ENCODE measurements at regions not wholly inside any gene's neighbourhood (a gene's known extent, or its start where the extent isn't known, plus 50 kb on each side); places are given as distances from the start of the nearest gene placed in this dataset.

DNA sequence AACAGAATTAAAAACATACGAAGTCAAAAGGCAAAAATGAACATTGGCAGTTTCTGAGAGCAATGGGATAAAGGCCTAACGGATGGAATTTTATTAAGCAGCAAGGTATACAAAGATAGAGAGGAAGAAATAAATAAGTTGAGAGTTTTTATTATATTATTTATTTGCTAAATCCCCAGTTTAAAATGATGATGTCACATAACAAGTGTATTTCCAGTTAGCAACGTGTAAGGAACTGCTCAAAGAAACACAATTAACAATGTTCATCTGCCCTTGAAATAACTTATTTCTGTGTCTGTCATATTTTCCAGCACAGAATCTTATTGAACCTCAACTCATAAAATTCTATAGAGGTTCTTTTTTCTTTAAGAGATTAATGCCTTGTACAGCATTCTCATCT, 108.6 kb upstream of the TMEM106B start:
- H3K4me3 Mint-ChIP-seq = no peak overlapping the region
- H3K36me3 Mint-ChIP-seq = no peaks in the 10 kb centered on the region
- H3K4me1 Mint-ChIP-seq = no peaks in the 10 kb centered on the region
- H3K27ac Mint-ChIP-seq = no peak overlapping the region
- no peak for DNase-seq
- H3K27me3 Mint-ChIP-seq (ENCODE audit: low read depth in 3 of 3) = peaks cover 3 to 6% (median 4%) of the 10 kb centered on the region in 3 donors
- peaks cover 0 to 6% (median 0%) of the 10 kb centered on the region in 6 donors for H3K9me3 Mint-ChIP-seq

DNA sequence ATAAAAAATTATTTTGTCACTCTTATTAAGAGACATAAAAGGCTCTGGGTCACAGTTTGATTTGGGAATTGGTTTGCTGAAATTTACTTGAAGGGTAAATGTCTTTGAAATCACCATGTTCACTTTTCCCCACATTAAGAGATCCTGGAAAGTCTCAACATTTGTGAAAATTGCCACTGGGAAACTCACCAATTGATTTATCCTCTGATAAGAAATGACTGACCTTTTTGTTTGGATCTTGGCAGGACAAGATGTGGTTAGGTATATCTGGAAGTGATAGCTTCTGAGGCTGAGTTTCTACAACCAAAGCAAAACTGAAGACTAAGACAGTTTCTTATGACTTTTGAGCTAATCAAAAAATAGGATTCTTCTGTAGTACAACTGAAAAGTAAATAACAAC, 107.1 kb upstream of the TMEM106B start:
- no peaks in the 10 kb centered on the region for H3K4me1 Mint-ChIP-seq
- no peaks in the 10 kb centered on the region for H3K36me3 Mint-ChIP-seq
- no peak overlapping the region for H3K27ac Mint-ChIP-seq
- DNase-seq = no peak
- H3K9me3 Mint-ChIP-seq = peaks cover 0 to 4% (median 0%) of the 10 kb centered on the region in 6 donors
- peaks cover 3 to 9% (median 4%) of the 10 kb centered on the region in 3 donors for H3K27me3 Mint-ChIP-seq (ENCODE audit: low read depth in 3 of 3)
- no peak overlapping the region for H3K4me3 Mint-ChIP-seq

DNA sequence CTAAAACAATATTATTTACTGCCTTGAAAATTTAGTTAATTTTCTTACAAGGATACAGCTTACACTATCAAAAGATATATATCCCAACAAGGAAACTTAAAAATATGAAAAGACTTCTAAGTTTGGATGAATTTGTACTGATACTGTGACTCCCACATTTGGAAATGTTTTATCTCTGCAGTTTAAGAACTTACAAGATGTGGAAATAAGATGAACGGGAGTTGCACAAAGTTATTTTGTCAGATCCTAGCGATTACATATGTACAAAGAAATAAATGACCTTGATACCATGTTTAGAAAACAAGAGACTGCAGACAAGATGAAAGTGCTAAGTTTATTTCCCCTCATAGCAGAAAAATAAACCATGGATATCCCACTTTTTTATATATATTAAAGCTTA, 103.7 kb upstream of the TMEM106B start:
- H3K27ac Mint-ChIP-seq = no peak overlapping the region
- no peak for DNase-seq

DNA sequence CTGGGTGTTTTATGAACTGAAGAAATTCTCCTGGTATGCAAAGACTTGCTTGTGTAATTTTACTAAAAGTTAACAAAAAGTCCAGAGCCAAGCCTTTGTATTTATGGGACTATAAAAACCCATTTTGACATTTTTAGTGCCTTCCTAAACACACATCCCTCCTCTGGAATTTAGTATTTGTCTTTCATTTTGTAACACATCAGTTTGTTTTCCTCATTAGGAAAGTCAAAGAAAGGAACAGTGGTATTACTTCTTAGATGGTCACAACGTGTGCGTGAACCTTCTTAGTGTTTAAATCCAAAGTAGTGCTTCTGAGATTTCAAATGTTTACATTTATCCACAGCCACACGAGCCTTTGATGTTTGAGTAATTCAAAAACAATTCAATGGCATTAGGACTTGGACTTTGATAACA, 103.2 kb upstream of the TMEM106B start:
- DNase-seq = no peak
- Mint-ChIP-seq H3K36me3 (no peaks in the 10 kb centered on the region), H3K4me1 (no peaks in the 10 kb centered on the region), H3K4me3 (no peak overlapping the region), H3K9me3 (peaks cover 0 to 1% (median 0%) of the 10 kb centered on the region in 6 donors), H3K27ac (no peak overlapping the region), H3K27me3 (ENCODE audit: low read depth in 3 of 3) (peaks cover 4 to 16% (median 15%) of the 10 kb centered on the region in 3 donors)

More for the DNA sequence above, 103.7 kb upstream of the TMEM106B start:
- Mint-ChIP-seq H3K4me1 (no peaks in the 10 kb centered on the region), H3K36me3 (no peaks in the 10 kb centered on the region), H3K27me3 (ENCODE audit: low read depth in 3 of 3) (peaks cover 4 to 15% (median 13%) of the 10 kb centered on the region in 3 donors), H3K9me3 (peaks cover 0 to 2% (median 0%) of the 10 kb centered on the region in 6 donors), H3K4me3 (no peak overlapping the region)

DNA sequence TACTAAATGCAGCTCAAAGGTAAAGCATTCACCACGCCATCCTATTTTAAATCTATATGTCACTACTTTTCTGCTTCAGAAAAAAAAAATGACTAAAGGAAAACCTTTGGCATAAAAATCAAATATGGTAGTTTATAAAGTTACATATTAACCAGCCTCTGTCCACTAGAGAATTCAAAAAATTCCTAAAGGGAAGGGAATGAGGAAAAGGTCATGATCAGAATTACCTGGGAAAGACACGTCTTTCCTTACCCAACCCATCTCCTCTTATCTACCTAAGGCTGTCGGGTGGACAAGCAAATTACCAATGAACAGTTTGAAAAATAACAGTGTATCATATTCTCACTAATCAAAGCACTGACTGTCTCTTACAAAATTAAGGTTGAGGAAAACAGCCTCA, 100.7 kb upstream of the TMEM106B start:
- no peaks in the 10 kb centered on the region for H3K4me1 Mint-ChIP-seq
- H3K27me3 Mint-ChIP-seq (ENCODE audit: low read depth in 3 of 3) = peaks cover 6 to 13% (median 11%) of the 10 kb centered on the region in 3 donors
- no peaks in the 10 kb centered on the region for H3K9me3 Mint-ChIP-seq
- no peak for DNase-seq
- H3K36me3 Mint-ChIP-seq = no peaks in the 10 kb centered on the region
- no peak overlapping the region for H3K27ac Mint-ChIP-seq
- H3K4me3 Mint-ChIP-seq = no peak overlapping the region

DNA sequence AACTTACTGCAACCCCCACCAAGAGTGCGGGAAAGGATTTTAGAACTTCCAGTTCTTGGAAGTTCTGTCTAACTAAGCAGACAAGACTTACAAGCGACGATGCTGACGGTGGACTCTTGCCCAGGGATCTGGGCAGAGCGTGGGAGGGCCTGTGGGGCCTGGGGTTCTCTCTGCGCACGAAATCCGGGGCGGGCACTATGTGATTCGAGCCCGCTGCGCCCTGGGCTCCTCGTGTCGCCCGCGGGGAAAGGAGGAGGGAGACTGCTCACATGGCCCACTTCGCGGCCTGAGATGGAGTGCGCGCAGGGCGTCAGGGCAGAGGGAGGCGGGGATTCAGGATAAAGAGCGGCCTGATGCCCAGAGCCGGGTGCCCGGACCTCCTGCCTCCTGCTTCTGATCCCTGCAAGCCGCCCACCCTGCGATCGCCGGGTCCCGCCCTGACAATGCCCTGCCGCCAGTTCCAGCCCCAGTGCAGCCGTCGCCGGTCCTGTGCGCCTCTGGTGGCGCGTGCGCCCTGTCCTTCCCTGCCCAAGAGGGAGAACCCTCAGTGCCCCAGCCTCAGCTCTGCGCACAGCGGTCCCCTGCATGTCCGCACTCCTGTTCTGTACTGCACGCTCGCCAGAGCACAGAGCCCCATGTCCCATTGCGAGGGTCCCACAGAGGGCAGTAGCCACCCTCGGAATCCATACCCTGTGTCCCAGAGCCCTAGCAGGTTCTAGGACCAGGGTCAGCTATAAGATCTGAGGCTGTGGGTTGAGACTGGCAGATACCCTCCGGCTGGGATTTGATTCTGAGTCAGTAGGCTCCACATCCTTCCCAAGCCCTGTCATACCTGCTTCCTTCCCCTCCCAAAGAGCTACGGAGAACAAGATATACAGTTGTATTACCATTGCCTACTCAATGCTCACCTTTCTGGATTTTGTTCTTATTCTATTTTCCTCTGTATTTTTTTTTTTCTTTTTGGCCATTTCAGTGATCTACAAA, 99.4 kb upstream of the TMEM106B start:
- H3K36me3 Mint-ChIP-seq = no peaks in the 10 kb centered on the region
- no peak overlapping the region for H3K4me3 Mint-ChIP-seq
- peaks cover 8 to 13% (median 11%) of the 10 kb centered on the region in 3 donors for H3K27me3 Mint-ChIP-seq (ENCODE audit: low read depth in 3 of 3)
- DNase-seq = no peak
- no peaks in the 10 kb centered on the region for H3K4me1 Mint-ChIP-seq
- H3K9me3 Mint-ChIP-seq = no peaks in the 10 kb centered on the region
- no peak overlapping the region for H3K27ac Mint-ChIP-seq

DNA sequence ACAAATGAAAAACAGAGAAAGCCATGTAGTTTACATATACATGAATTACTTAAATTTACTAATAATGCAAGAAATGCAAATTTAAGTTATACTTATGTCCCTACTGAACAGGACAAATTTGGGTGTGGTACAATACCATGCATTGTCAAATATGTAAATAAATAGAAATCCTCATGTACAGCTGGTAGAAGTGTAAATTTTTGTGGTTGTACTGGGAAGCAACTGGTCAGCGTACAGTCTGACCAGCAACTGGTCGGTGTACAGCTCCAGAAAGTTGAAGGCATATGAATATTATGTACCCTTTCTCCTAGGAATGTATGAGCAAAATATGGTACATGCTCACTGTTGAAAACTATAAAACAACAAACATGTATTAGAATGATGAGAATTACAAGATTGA, 93.9 kb upstream of the TMEM106B start:
- DNase-seq = no peak
- H3K36me3 Mint-ChIP-seq = no peaks in the 10 kb centered on the region
- H3K4me1 Mint-ChIP-seq = no peaks in the 10 kb centered on the region
- no peak overlapping the region for H3K4me3 Mint-ChIP-seq
- peaks cover 2 to 6% (median 4%) of the 10 kb centered on the region in 3 donors for H3K27me3 Mint-ChIP-seq (ENCODE audit: low read depth in 3 of 3)
- H3K27ac Mint-ChIP-seq = no peak overlapping the region
- no peaks in the 10 kb centered on the region for H3K9me3 Mint-ChIP-seq

DNA sequence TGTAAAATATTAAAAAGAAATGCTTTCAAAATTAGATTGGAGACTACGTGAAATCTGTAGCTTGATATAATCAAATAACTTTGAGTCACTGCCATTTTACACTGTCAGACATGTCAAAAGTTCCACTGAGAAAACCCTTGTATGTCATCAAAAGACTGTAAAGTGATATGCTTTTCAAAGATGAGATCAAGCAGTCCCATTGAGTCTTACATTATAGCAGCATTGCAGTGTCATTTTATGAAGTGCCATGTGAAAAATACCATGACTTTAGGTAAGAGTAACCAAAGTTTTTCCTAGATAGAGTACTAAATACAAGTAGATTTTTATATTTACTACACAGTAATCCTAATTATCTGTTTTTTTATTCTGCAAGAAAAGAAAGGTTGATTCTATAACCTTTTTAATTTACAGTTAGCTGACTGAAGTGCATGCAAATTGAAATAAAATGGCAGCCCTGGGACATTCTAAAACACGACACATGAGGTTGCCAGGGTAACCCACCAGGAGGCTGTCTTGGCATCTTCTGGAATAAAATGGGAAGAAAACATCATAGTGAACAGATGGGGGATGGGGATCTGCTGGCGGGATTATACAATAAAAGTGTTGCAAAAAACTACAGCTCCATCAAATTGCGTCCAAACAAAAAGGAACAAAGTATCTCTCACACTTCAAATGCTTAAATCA, 91.3 kb upstream of the TMEM106B start:
- no peak for DNase-seq
- Mint-ChIP-seq H3K9me3 (no peaks in the 10 kb centered on the region), H3K36me3 (no peaks in the 10 kb centered on the region), H3K4me1 (no peaks in the 10 kb centered on the region), H3K27me3 (ENCODE audit: low read depth in 3 of 3) (peaks cover 3 to 11% (median 7%) of the 10 kb centered on the region in 3 donors), H3K27ac (no peak overlapping the region), H3K4me3 (no peak overlapping the region)

DNA sequence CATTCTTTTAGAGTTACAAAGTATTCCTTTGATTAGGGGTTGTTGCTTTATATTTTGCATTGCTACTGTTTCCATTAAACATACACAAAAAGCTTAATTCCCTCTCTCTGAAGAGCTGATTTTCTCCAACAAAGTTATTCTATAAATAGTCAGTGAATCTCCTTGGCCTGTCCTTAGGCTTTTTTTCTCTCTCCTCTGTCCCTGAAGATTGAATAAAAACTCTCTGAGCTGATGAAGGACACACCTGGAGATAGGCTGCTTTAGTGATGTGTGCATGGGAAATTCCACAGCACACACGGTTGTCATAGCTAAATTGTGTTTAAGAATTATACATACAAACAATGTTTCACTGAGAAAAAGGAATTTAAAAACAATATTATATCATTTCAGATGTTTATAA, 90.5 kb upstream of the TMEM106B start:
- no peaks in the 10 kb centered on the region for H3K36me3 Mint-ChIP-seq
- no peak for DNase-seq
- H3K4me3 Mint-ChIP-seq = no peak overlapping the region

DNA sequence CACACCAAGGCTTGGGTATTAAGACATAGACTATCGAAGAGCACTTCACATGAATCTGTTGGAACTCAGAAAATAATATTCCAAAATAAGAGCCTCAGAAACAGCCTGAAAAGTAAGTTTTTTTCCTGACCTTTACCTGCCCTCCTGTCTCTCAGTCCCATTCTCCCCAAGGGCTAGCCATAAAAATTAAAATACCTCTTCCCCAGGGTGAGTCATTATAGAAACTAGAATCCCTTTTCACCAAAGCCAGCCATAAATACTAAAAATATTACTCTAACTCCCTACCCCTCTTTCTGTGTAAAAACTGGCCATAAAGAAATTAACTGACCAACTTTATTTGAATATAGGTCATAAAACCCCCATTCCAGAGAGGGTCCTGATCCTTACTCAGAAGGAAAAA, 87.9 kb upstream of the TMEM106B start:
- DNase-seq = no peak
- no peaks in the 10 kb centered on the region for H3K4me1 Mint-ChIP-seq
- H3K27me3 Mint-ChIP-seq (ENCODE audit: low read depth in 3 of 3) = peaks cover 3 to 16% (median 3%) of the 10 kb centered on the region in 3 donors
- H3K9me3 Mint-ChIP-seq = no peaks in the 10 kb centered on the region
- H3K36me3 Mint-ChIP-seq = no peaks in the 10 kb centered on the region
- no peak overlapping the region for H3K27ac Mint-ChIP-seq
- no peak overlapping the region for H3K4me3 Mint-ChIP-seq

More for the DNA sequence above, 90.5 kb upstream of the TMEM106B start:
- peaks cover 3 to 16% (median 4%) of the 10 kb centered on the region in 3 donors for H3K27me3 Mint-ChIP-seq (ENCODE audit: low read depth in 3 of 3)
- H3K27ac Mint-ChIP-seq = no peak overlapping the region
- H3K4me1 Mint-ChIP-seq = no peaks in the 10 kb centered on the region
- H3K9me3 Mint-ChIP-seq = no peaks in the 10 kb centered on the region

DNA sequence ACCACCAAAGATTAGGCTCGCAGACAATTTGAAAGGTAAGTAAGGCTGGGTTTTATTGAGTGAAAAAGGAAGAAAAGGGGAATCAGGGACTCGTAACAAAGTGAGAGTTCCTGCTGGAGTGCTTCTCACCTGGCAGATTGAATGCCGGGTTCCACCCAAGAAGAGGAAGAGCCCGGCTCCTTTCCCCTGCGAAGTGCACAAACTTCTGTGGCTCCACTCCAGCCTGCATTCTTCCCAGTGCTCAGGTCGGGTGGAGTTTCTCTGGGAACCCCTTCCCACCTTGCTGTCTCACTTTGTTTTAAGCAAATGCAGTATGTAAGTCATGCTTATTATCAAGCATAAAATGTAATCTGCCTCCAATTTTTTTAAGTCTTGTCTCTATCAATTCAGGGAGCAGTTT, 87.1 kb upstream of the TMEM106B start:
- no peak overlapping the region for H3K27ac Mint-ChIP-seq
- no peaks in the 10 kb centered on the region for H3K9me3 Mint-ChIP-seq
- peaks cover 3 to 15% (median 3%) of the 10 kb centered on the region in 3 donors for H3K27me3 Mint-ChIP-seq (ENCODE audit: low read depth in 3 of 3)
- no peak for DNase-seq
- H3K4me3 Mint-ChIP-seq = no peak overlapping the region
- no peaks in the 10 kb centered on the region for H3K36me3 Mint-ChIP-seq
- H3K4me1 Mint-ChIP-seq = no peaks in the 10 kb centered on the region

DNA sequence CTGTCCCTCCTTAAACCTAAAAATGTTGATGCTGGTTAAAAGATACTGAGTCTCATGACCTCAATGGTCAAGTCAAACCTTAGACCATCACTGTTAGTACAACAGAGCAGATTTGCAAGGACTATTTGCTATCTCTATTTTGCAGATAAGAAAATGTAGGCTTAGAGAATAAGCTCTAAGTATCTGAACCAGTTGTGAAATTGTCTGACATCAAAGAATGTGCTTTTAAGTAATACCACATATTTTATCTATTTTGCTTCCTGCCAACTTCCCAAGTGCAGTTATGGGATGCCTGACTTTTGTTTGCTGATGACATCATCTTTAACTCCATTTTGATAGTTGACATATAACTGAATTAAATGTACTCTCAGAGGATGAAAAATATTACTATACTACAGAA, 83.6 kb upstream of the TMEM106B start:
- peaks cover 11 to 18% of the 10 kb centered on the region in 2 donors for H3K4me1 Mint-ChIP-seq
- H3K9me3 Mint-ChIP-seq = no peaks in the 10 kb centered on the region
- no peaks in the 10 kb centered on the region for H3K36me3 Mint-ChIP-seq
- DNase-seq = no peak
- H3K27me3 Mint-ChIP-seq (ENCODE audit: low read depth in 3 of 3) = peaks cover 0 to 11% (median 3%) of the 10 kb centered on the region in 3 donors
- H3K27ac Mint-ChIP-seq = no peak overlapping the region
- no peak overlapping the region for H3K4me3 Mint-ChIP-seq

DNA sequence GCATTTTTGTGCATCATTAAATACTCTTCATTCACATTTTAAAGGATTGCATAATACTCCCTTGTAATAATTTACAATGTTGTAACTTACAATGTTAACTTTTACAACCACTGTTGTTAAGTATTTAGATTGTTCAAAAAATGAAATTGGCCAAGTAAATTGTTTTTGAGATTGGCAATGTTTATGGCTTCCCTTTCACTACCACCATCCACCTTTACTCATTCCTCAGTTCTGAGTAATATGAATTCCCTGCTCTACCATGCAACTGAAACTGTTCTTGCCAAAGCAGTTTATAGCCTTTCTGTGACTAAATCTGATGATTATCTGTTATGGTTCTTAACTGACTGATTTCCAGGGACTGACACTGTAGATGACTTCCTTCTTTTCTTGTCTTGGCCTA, 80.5 kb upstream of the TMEM106B start:
- H3K27ac Mint-ChIP-seq = no peak overlapping the region
- H3K27me3 Mint-ChIP-seq (ENCODE audit: low read depth in 3 of 3) = peaks cover 0 to 3% (median 2%) of the 10 kb centered on the region in 3 donors
- no peak overlapping the region for H3K4me3 Mint-ChIP-seq
- no peaks in the 10 kb centered on the region for H3K36me3 Mint-ChIP-seq
- H3K4me1 Mint-ChIP-seq = peaks cover 11 to 18% of the 10 kb centered on the region in 2 donors
- H3K9me3 Mint-ChIP-seq = peaks cover 0 to 3% (median 0%) of the 10 kb centered on the region in 6 donors
- DNase-seq = no peak

DNA sequence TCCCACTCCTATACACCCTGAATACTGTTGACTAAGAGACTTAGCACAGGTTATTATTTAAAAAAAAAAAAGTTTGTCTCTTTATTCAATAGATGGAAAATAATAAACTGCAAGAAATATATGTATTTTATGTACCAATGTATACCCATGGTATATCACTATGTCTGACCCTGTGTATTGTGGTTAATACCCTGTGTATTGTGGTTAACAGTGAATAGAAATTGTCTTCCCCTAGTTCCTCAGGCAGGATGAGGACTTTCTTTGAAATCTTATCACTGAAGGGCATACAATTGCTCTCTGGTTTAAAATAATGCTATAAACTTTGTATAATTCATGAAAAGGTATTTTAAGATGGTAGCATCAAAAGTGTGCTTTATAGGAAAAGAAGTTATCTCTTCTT, 80.0 kb upstream of the TMEM106B start:
- DNase-seq = peak in 1 of 3 donors; percentile 26
- Mint-ChIP-seq H3K27me3 (ENCODE audit: low read depth in 3 of 3) (peaks cover 0 to 3% (median 2%) of the 10 kb centered on the region in 3 donors), H3K36me3 (no peaks in the 10 kb centered on the region), H3K4me3 (peak overlapping the region in 4 of 5 donors; percentile 3 to 31 (median 10)), H3K4me1 (peaks cover 11 to 18% of the 10 kb centered on the region in 2 donors), H3K9me3 (peaks cover 0 to 3% (median 0%) of the 10 kb centered on the region in 6 donors), H3K27ac (no peak overlapping the region)
